Hepatocyte (in vitro differentiated cells): ENCODE measurements at regions not wholly inside any gene's neighbourhood (a gene's known extent, or its start where the extent isn't known, plus 50 kb on each side); places are given as distances from the start of the nearest gene placed in this dataset.

Experiments used
- DNase-seq: peaks from one replicate; pipeline ENCODE4 v3.0.0-alpha.2; 2016; ENCODE audit warnings: low spot score
- H2AFZ ChIP-seq: fragments of 200-600 bp; sonication (generic); 2 replicates; pipeline ENCODE4 v1.6.0; 2016; ENCODE audit warnings: antibody characterized with exemption, mild to moderate bottlenecking
- H3K27ac ChIP-seq: fragments of 200-600 bp; sonication (generic); 2 replicates; pipeline ENCODE4 v1.5.1; 2016; ENCODE audit warnings: mild to moderate bottlenecking
- H3K27me3 ChIP-seq: fragments of 200-600 bp; sonication (generic); 2 replicates; pipeline ENCODE4 v1.6.1; 2016
- H3K36me3 ChIP-seq: fragments of 200-600 bp; sonication (generic); replicated peaks from 2 replicates; pipeline ENCODE4 v1.5.1; 2016; ENCODE audit warnings: low read depth; ENCODE audit not compliant: insufficient read depth
- H3K4me1 ChIP-seq: fragments of 200-600 bp; sonication (generic); 2 replicates; pipeline ENCODE4 v1.5.1; 2016; ENCODE audit warnings: mild to moderate bottlenecking, moderate library complexity; ENCODE audit not compliant: insufficient read depth
- H3K4me2 ChIP-seq: fragments of 200-600 bp; sonication (generic); 2 replicates; pipeline ENCODE4 v1.6.0; 2016
- H3K4me3 ChIP-seq: fragments of 200-600 bp; sonication (generic); 2 replicates; pipeline ENCODE4 v1.5.1; 2016; ENCODE audit warnings: mild to moderate bottlenecking
- H3K79me2 ChIP-seq: fragments of 200-600 bp; sonication (generic); 2 replicates; pipeline ENCODE4 v1.6.0; 2017; ENCODE audit warnings: mild to moderate bottlenecking
- H3K9me2 ChIP-seq: fragments of 200-600 bp; sonication (generic); replicated peaks from 2 replicates; pipeline ENCODE4 v1.6.0; 2017; ENCODE audit warnings: mild to moderate bottlenecking; ENCODE audit not compliant: insufficient read depth
- H3K9me3 ChIP-seq: fragments of 200-600 bp; sonication (generic); 2 replicates; pipeline ENCODE4 v1.5.1; 2016; ENCODE audit warnings: low read depth, mild to moderate bottlenecking
- H4K20me1 ChIP-seq: fragments of 200-600 bp; sonication (generic); 2 replicates; pipeline ENCODE4 v1.6.0; 2016; ENCODE audit warnings: mild to moderate bottlenecking; ENCODE audit not compliant: insufficient read depth, poor library complexity, severe bottlenecking
- CTCF ChIP-seq: fragments of 200-600 bp; sonication (generic); IDR thresholded peaks from 2 replicates; pipeline ENCODE4 v1.5.1; 2016; ENCODE audit warnings: antibody characterized with exemption, mild to moderate bottlenecking; ENCODE audit not compliant: poor library complexity
- EZH2 ChIP-seq: fragments of 200-600 bp; sonication (generic); IDR thresholded peaks from 2 replicates; pipeline ENCODE4 v1.6.1; 2016; ENCODE audit warnings: antibody characterized with exemption, mild to moderate bottlenecking, borderline replicate concordance
- EZH2phosphoT487 ChIP-seq: fragments of 200-600 bp; sonication (generic); IDR thresholded peaks from one replicate; pipeline ENCODE4 v1.6.1; 2018; ENCODE audit warnings: antibody characterized with exemption, mild to moderate bottlenecking, low read depth, moderate library complexity; ENCODE audit not compliant: unreplicated experiment, severe bottlenecking
- WGBS: methylation state at CpG from one replicate; pipeline ENCODE4 v1.1.6; 2016; ENCODE audit warnings: low lambda C conversion rate; ENCODE audit errors: missing lambda C conversion rate; 5-methylcytosine and 5-hydroxymethylcytosine counted together

DNA sequence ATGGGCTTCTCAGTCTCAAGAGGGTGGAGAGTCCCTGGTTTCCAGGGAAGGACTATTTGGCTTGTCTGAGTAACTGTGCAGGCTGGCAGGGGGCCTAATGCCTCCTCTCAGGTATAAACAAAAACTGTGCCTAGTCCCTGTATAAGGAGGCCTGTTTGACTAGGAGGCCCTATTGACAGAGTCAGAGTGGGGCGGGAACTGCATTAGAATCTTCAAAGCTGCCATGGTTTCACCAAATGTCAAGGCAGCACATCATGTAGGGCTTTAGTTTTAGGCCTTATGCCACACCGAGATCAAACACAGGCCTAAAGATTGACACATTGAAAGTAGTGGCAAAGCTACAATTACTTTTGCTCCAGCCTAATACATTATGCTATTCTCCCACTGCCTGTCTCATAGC, 611.5 kb upstream of the B3GAT1 start:
- no peaks in the 10 kb centered on the region for H3K79me2 ChIP-seq
- H3K27me3 ChIP-seq, result no peaks in the 10 kb centered on the region
- no peak overlapping the region for H2AFZ ChIP-seq
- no peak for DNase-seq
- no peaks in the 10 kb centered on the region for H4K20me1 ChIP-seq
- TF ChIP-seq CTCF, result no peak
- no peak for TF ChIP-seq EZH2phosphoT487
- no peak for TF ChIP-seq EZH2
- no peaks in the 10 kb centered on the region for H3K36me3 ChIP-seq
- H3K4me2 ChIP-seq, result no peak overlapping the region
- no peak overlapping the region for H3K27ac ChIP-seq
- H3K4me1 ChIP-seq, result no peaks in the 10 kb centered on the region
- no peaks in the 10 kb centered on the region for H3K9me2 ChIP-seq
- 76% methylated on average over 2 of the region's 2 CpGs for WGBS
- no peaks in the 10 kb centered on the region for H3K9me3 ChIP-seq
- no peak overlapping the region for H3K4me3 ChIP-seq

GRCh38 chr11:135022454-135022853, 610.4 kb upstream of the B3GAT1 start:
- Histone ChIP-seq H3K79me2 (no peaks in the 10 kb centered on the region), H2AFZ (no peak overlapping the region), H3K4me3 (no peak overlapping the region), H4K20me1 (no peaks in the 10 kb centered on the region), H3K27ac (no peak overlapping the region), H3K36me3 (no peaks in the 10 kb centered on the region), H3K9me2 (no peaks in the 10 kb centered on the region), H3K9me3 (no peaks in the 10 kb centered on the region), H3K4me2 (no peak overlapping the region), H3K27me3 (no peaks in the 10 kb centered on the region), H3K4me1 (no peaks in the 10 kb centered on the region)
- no peak for DNase-seq
- 75% methylated on average over 4 of the region's 4 CpGs for whole genome bisulfite sequencing
- TF ChIP-seq CTCF, result no peak

GRCh38 chr11:135019899-135020298, 607.9 kb upstream of the B3GAT1 start:
- Histone ChIP-seq H3K4me3 (no peak overlapping the region), H2AFZ (no peak overlapping the region), H3K9me2 (no peaks in the 10 kb centered on the region), H3K4me2 (no peak overlapping the region), H3K4me1 (no peaks in the 10 kb centered on the region), H3K36me3 (no peaks in the 10 kb centered on the region), H4K20me1 (no peaks in the 10 kb centered on the region), H3K79me2 (no peaks in the 10 kb centered on the region), H3K27me3 (no peaks in the 10 kb centered on the region), H3K27ac (no peak overlapping the region), H3K9me3 (no peaks in the 10 kb centered on the region)
- 73% methylated on average over 4 of the region's 4 CpGs for WGBS
- TF ChIP-seq CTCF, result no peak
- no peak for TF ChIP-seq EZH2phosphoT487
- TF ChIP-seq EZH2, result no peak
- DNase-seq, result no peak

DNA sequence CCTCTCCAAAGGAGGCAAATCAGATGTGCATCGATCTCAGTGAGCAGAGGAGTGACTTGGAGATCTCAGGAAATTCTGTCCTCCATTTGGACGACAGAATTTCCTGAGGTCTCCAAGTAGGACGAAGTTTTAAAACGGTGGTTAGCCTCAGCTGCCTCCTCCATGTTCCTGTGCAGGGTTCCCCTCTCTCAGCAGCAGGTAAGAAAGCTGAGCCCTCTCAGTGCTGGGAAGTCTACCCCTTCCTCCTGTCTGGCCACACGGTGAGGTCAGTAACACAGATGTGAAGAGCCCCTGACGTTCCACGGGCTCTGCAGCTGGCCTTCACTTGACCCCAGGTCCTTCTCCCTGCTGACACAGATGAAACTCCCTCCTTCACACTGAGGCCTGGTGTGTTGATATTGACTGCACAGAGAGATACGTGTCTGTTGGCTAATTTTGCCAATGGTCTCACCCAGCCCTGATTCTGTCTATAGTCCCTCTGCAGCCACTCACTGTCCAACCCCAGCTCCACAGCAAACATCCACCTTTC, 607.4 kb upstream of the B3GAT1 start:
- H3K4me2 ChIP-seq, result no peak overlapping the region
- no peaks in the 10 kb centered on the region for H3K36me3 ChIP-seq
- H3K27ac ChIP-seq, result no peak overlapping the region
- H3K9me3 ChIP-seq, result no peaks in the 10 kb centered on the region
- no peaks in the 10 kb centered on the region for H3K79me2 ChIP-seq
- H3K9me2 ChIP-seq, result no peaks in the 10 kb centered on the region
- no peaks in the 10 kb centered on the region for H3K27me3 ChIP-seq
- no peak overlapping the region for H3K4me3 ChIP-seq
- TF ChIP-seq EZH2phosphoT487 (no peak), CTCF (no peak), EZH2 (no peak)
- WGBS, result 85% methylated on average over 8 of the region's 8 CpGs
- H3K4me1 ChIP-seq, result no peaks in the 10 kb centered on the region
- H2AFZ ChIP-seq, result no peak overlapping the region
- DNase-seq, result no peak
- no peaks in the 10 kb centered on the region for H4K20me1 ChIP-seq
